Activated CD8-positive, alpha-beta memory T cell treated with anti-CD3 and anti-CD28 coated beads for 4 hours (primary cell): ENCODE measurements at regions not wholly inside any gene's neighbourhood (a gene's known extent, or its start where the extent isn't known, plus 50 kb on each side); places are given as distances from the start of the nearest gene placed in this dataset.

Experiments
- DNase-seq, 2 donors: peaks; one replicate each; pipeline ENCODE4 v3.0.0-alpha.2; 2020; ENCODE audit warnings: low read depth in 2 of 2

- DNase-seq: no peak
These were observed 976.9 kb downstream of the NLGN4Y start for GRCh38 chrY:15501181-15501580.

GRCh38 chrY:15510288-15510687 lies 986.0 kb downstream of the NLGN4Y start:
- no peak for DNase-seq

GRCh38 chrY:15510984-15511650 lies 986.8 kb downstream of the NLGN4Y start:
- no peak for DNase-seq

- DNase-seq: no peak
These were observed 1010.8 kb downstream of the NLGN4Y start for GRCh38 chrY:15535131-15535530.

- DNase-seq: no peak
These were observed 1011.6 kb downstream of the NLGN4Y start for GRCh38 chrY:15535784-15536511.

- no peak for DNase-seq
These were observed 1016.2 kb downstream of the NLGN4Y start for GRCh38 chrY:15540516-15540915.

- no peak for DNase-seq
These were observed 1021.9 kb downstream of the NLGN4Y start for GRCh38 chrY:15546177-15546754.

GRCh38 chrY:15552074-15552473 lies 1027.7 kb downstream of the NLGN4Y start:
- no peak for DNase-seq

- no peak for DNase-seq
These were observed 1030.7 kb downstream of the NLGN4Y start for GRCh38 chrY:15554991-15555390.

GRCh38 chrY:15559169-15559568 lies 1034.8 kb downstream of the NLGN4Y start:
- no peak for DNase-seq

- no peak for DNase-seq
These were observed 1036.5 kb downstream of the NLGN4Y start for GRCh38 chrY:15560840-15561239.

GRCh38 chrY:15561501-15562289 lies 1037.4 kb downstream of the NLGN4Y start:
- DNase-seq: no peak

- no peak for DNase-seq
These were observed 1053.6 kb downstream of the NLGN4Y start for GRCh38 chrY:15577886-15578285.

GRCh38 chrY:15578761-15579160 lies 1054.4 kb downstream of the NLGN4Y start:
- DNase-seq: no peak

GRCh38 chrY:15579245-15579644 lies 1054.9 kb downstream of the NLGN4Y start:
- DNase-seq: no peak

GRCh38 chrY:15583111-15583510 lies 1058.8 kb downstream of the NLGN4Y start:
- DNase-seq: no peak

- DNase-seq: no peak
These were observed 1068.6 kb downstream of the NLGN4Y start for GRCh38 chrY:15592957-15593356.

GRCh38 chrY:15593476-15594160 lies 1069.3 kb downstream of the NLGN4Y start:
- DNase-seq: no peak

- DNase-seq: no peak
These were observed 1069.8 kb downstream of the NLGN4Y start for GRCh38 chrY:15594179-15594578.

- no peak for DNase-seq
These were observed 1076.2 kb downstream of the NLGN4Y start for GRCh38 chrY:15600565-15600964.

- no peak for DNase-seq
These were observed 1100.0 kb downstream of the NLGN4Y start for GRCh38 chrY:15624370-15624769.

GRCh38 chrY:15624928-15625327 lies 1100.6 kb downstream of the NLGN4Y start:
- DNase-seq: no peak
